ENCODE measurements at regions not wholly inside any gene's neighbourhood (a gene's known extent, or its start where the extent isn't known, plus 50 kb on each side); places are given as distances from the start of the nearest gene placed in this dataset.

- Histone ChIP-seq H3K27me3 (ENCODE audit: low read length) (no peaks in the 10 kb centered on the region), H3K27ac (ENCODE audit: low read depth, low read length) (no peak overlapping the region), H3K79me2 (ENCODE audit: insufficient read depth, low read length) (no peaks in the 10 kb centered on the region), H3F3A (ENCODE audit: insufficient read depth) (no peaks in the 10 kb centered on the region), H3K4me3 (ENCODE audit: insufficient read depth, low read length, poor library complexity, severe bottlenecking) (no peak overlapping the region), H3K36me3 (ENCODE audit: low read length) (no peaks in the 10 kb centered on the region), H4K20me1 (ENCODE audit: low read depth, low read length) (no peaks in the 10 kb centered on the region), H3K9me3 (ENCODE audit: insufficient read depth, low read length) (no peaks in the 10 kb centered on the region), H3K9me2 (replicated peaks; ENCODE audit: insufficient read depth, low read length) (no peaks in the 10 kb centered on the region), H3K4me2 (ENCODE audit: low read depth, low read length, poor library complexity, severe bottlenecking) (no peak overlapping the region), H3K9ac (ENCODE audit: low read length) (no peak overlapping the region), H2AFZ (ENCODE audit: low read depth, low read length, severe bottlenecking) (no peak overlapping the region)
- TF ChIP-seq EZH2phosphoT487 (conservative IDR thresholded peaks at IDR 0.05; ENCODE audit: low read length) (no peak), CTCF (IDR thresholded peaks at IDR 0.05; ENCODE audit: insufficient read depth, low read length, poor library complexity, severe bottlenecking) (no peak)
Observed at GRCh38 chr15:46251903-46252302, 617.1 kb downstream of the SQOR start.

GRCh38 chr15:46258056-46258455 lies 623.2 kb downstream of the SQOR start:
- Histone ChIP-seq H3K4me3 (ENCODE audit: insufficient read depth, low read length, poor library complexity, severe bottlenecking) (no peak overlapping the region), H3K27me3 (ENCODE audit: low read length) (no peaks in the 10 kb centered on the region), H3F3A (ENCODE audit: insufficient read depth) (no peaks in the 10 kb centered on the region), H3K9me3 (ENCODE audit: insufficient read depth, low read length) (no peaks in the 10 kb centered on the region), H3K4me2 (ENCODE audit: low read depth, low read length, poor library complexity, severe bottlenecking) (no peak overlapping the region), H3K27ac (ENCODE audit: low read depth, low read length) (no peak overlapping the region), H4K20me1 (ENCODE audit: low read depth, low read length) (no peaks in the 10 kb centered on the region), H3K9me2 (replicated peaks; ENCODE audit: insufficient read depth, low read length) (no peaks in the 10 kb centered on the region), H3K9ac (ENCODE audit: low read length) (no peak overlapping the region), H3K36me3 (ENCODE audit: low read length) (no peaks in the 10 kb centered on the region), H3K79me2 (ENCODE audit: insufficient read depth, low read length) (no peaks in the 10 kb centered on the region), H2AFZ (ENCODE audit: low read depth, low read length, severe bottlenecking) (no peak overlapping the region)
- no peak for TF ChIP-seq EZH2phosphoT487 (conservative IDR thresholded peaks at IDR 0.05; ENCODE audit: low read length)
- no peak for TF ChIP-seq CTCF (IDR thresholded peaks at IDR 0.05; ENCODE audit: insufficient read depth, low read length, poor library complexity, severe bottlenecking)

GRCh38 chr15:46260937-46261336 lies 626.1 kb downstream of the SQOR start:
- no peaks in the 10 kb centered on the region for H3K79me2 ChIP-seq (ENCODE audit: insufficient read depth, low read length)
- no peak overlapping the region for H3K27ac ChIP-seq (ENCODE audit: low read depth, low read length)
- H2AFZ ChIP-seq (ENCODE audit: low read depth, low read length, severe bottlenecking) = no peak overlapping the region
- H3K9me2 ChIP-seq (replicated peaks; ENCODE audit: insufficient read depth, low read length) = no peaks in the 10 kb centered on the region
- no peak overlapping the region for H3K4me3 ChIP-seq (ENCODE audit: insufficient read depth, low read length, poor library complexity, severe bottlenecking)
- H4K20me1 ChIP-seq (ENCODE audit: low read depth, low read length) = no peaks in the 10 kb centered on the region
- no peak overlapping the region for H3K4me2 ChIP-seq (ENCODE audit: low read depth, low read length, poor library complexity, severe bottlenecking)
- H3K36me3 ChIP-seq (ENCODE audit: low read length) = no peaks in the 10 kb centered on the region
- no peaks in the 10 kb centered on the region for H3K27me3 ChIP-seq (ENCODE audit: low read length)
- no peaks in the 10 kb centered on the region for H3F3A ChIP-seq (ENCODE audit: insufficient read depth)
- no peaks in the 10 kb centered on the region for H3K9me3 ChIP-seq (ENCODE audit: insufficient read depth, low read length)
- no peak overlapping the region for H3K9ac ChIP-seq (ENCODE audit: low read length)
- no peak for TF ChIP-seq EZH2phosphoT487 (conservative IDR thresholded peaks at IDR 0.05; ENCODE audit: low read length)
- no peak for TF ChIP-seq CTCF (IDR thresholded peaks at IDR 0.05; ENCODE audit: insufficient read depth, low read length, poor library complexity, severe bottlenecking)

Data from SU-DHL-6 (cell line).